Activated effector memory CD4-positive, alpha-beta T cell treated with Interleukin-2 at 50 U/mL for 16 hours (primary cell): ENCODE measurements at regions not wholly inside any gene's neighbourhood (a gene's known extent, or its start where the extent isn't known, plus 50 kb on each side); places are given as distances from the start of the nearest gene placed in this dataset.
"Not testable (repeated sequence)": the region's sequence is repeated elsewhere in the genome, so short reads cannot be mapped to it uniquely, and the experiment has no call there.

Experiments used
- DNase-seq: peaks from one replicate; pipeline ENCODE4 v3.0.0-alpha.2; 2020

GRCh38 chr5:1576851-1577250 is 53.1 kb upstream of the LPCAT1 start:
- DNase-seq = not testable (repeated sequence)

- not testable (repeated sequence) for DNase-seq
Observed at GRCh38 chr5:1575991-1576714, 52.4 kb upstream of the LPCAT1 start.

- DNase-seq = not testable (repeated sequence)
Observed at GRCh38 chr5:1575491-1575890, 51.7 kb upstream of the LPCAT1 start.

- DNase-seq = not testable (repeated sequence)
Observed at GRCh38 chr5:1574023-1574318, 50.2 kb upstream of the LPCAT1 start.

GRCh38 chr5:1573217-1574022 is 49.7 kb upstream of the LPCAT1 start:
- DNase-seq = not testable (repeated sequence)
